ENCODE measurements at regions not wholly inside any gene's neighbourhood (a gene's known extent, or its start where the extent isn't known, plus 50 kb on each side); places are given as distances from the start of the nearest gene placed in this dataset.

DNA sequence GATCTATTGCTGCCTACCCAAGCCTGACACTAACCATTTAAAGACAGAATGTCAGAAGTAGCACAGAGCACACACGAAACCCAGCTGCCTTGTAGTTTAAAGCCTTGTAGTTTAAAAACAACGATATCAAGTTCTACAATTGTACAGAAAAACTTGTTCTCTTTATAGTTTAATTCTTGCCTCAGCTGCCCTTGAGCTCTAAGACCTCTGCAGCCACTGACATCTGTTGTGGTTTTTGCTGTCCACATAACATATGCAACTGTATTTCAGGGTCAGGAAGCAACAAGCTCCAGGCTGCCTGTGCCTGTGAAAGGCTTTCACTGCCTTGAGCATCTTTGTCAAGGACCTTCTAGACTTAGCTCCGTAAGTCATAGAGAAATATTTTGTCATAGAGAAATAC, 227.2 kb downstream of the SPCS3 start:
- TF ChIP-seq, protein P1, sequence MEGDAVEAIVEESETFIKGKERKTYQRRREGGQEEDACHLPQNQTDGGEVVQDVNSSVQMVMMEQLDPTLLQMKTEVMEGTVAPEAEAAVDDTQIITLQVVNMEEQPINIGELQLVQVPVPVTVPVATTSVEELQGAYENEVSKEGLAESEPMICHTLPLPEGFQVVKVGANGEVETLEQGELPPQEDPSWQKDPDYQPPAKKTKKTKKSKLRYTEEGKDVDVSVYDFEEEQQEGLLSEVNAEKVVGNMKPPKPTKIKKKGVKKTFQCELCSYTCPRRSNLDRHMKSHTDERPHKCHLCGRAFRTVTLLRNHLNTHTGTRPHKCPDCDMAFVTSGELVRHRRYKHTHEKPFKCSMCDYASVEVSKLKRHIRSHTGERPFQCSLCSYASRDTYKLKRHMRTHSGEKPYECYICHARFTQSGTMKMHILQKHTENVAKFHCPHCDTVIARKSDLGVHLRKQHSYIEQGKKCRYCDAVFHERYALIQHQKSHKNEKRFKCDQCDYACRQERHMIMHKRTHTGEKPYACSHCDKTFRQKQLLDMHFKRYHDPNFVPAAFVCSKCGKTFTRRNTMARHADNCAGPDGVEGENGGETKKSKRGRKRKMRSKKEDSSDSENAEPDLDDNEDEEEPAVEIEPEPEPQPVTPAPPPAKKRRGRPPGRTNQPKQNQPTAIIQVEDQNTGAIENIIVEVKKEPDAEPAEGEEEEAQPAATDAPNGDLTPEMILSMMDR (IDR thresholded peaks at IDR 0.05; ENCODE audit: control extremely low read depth, extremely low read depth, low read depth, missing control alignments) = no peak
- ChIA-PET POLR2A (no interaction called here), CTCF (interaction anchor here (0.9 to 1.7 kb wide), 2 partner anchors 9 to 40 kb away, joined by 3 read pairs; no protein-coding TSS in a partner anchor)
- no peak for DNase-seq (ENCODE audit: extremely low spot score)

- ChIA-PET CTCF (interaction anchor here (1.4 to 1.7 kb wide), 2 partner anchors 26 to 42 kb away, joined by 3 read pairs; no protein-coding TSS in a partner anchor), POLR2A (no interaction called here)
- TF ChIP-seq, protein P1 (IDR thresholded peaks at IDR 0.05; ENCODE audit: control extremely low read depth, extremely low read depth, low read depth, missing control alignments) = no peak
- DNase-seq (ENCODE audit: extremely low spot score) = no peak
Observed at GRCh38 chr4:176548571-176548970, 228.8 kb downstream of the SPCS3 start.

GRCh38 chr4:176549161-176549865, 229.5 kb downstream of the SPCS3 start:
- TF ChIP-seq, protein P1 (IDR thresholded peaks at IDR 0.05; ENCODE audit: control extremely low read depth, extremely low read depth, low read depth, missing control alignments) = no peak
- DNase-seq (ENCODE audit: extremely low spot score) = no peak
- POLR2A ChIA-PET = no interaction called here

GRCh38 chr4:176558661-176559060, 234.1 kb downstream of the VEGFC start:
- DNase-seq (ENCODE audit: extremely low spot score) = no peak
- ChIA-PET CTCF (interaction anchor here (0.9 kb wide), 1 partner anchor 9 kb away, joined by 4 read pairs; no protein-coding TSS in a partner anchor), POLR2A (no interaction called here)
- TF ChIP-seq, protein P1 (IDR thresholded peaks at IDR 0.05; ENCODE audit: control extremely low read depth, extremely low read depth, low read depth, missing control alignments) = no peak

More at GRCh38 chr4:176549161-176549865, 229.5 kb downstream of the SPCS3 start:
- CTCF ChIA-PET = interaction anchor here (1.4 to 1.6 kb wide), 2 partner anchors 10 to 25 kb away, joined by 3 to 4 read pairs; no protein-coding TSS in a partner anchor

- no peak for DNase-seq (ENCODE audit: extremely low spot score)
- CTCF ChIA-PET = no interaction called here
Observed at GRCh38 chr4:176561368-176561767, 231.4 kb downstream of the VEGFC start.

GRCh38 chr4:176563591-176563990, 229.1 kb downstream of the VEGFC start:
- CTCF ChIA-PET = interaction anchor here (1.0 kb wide), 1 partner anchor 37 kb away, joined by 3 read pairs; no protein-coding TSS in a partner anchor
- no peak for DNase-seq (ENCODE audit: extremely low spot score)
- TF ChIP-seq, protein P1 (IDR thresholded peaks at IDR 0.05; ENCODE audit: control extremely low read depth, extremely low read depth, low read depth, missing control alignments) = no peak
- POLR2A ChIA-PET = no interaction called here

More at GRCh38 chr4:176561368-176561767, 231.4 kb downstream of the VEGFC start:
- POLR2A ChIA-PET = no interaction called here
- TF ChIP-seq, protein P1 (IDR thresholded peaks at IDR 0.05; ENCODE audit: control extremely low read depth, extremely low read depth, low read depth, missing control alignments) = no peak

Measured in GM10248 (cell line).